GM21528 (cell line): ENCODE measurements at regions not wholly inside any gene's neighbourhood (a gene's known extent, or its start where the extent isn't known, plus 50 kb on each side); places are given as distances from the start of the nearest gene placed in this dataset.

Source experiments
- ATAC-seq: cut with Tn5 transposase; IDR thresholded peaks from one replicate; pipeline ENCODE4 v1.9.1; 2021; ENCODE audit warnings: mild to moderate bottlenecking, moderate library complexity; ENCODE audit not compliant: unreplicated experiment, low FRiP score

DNA sequence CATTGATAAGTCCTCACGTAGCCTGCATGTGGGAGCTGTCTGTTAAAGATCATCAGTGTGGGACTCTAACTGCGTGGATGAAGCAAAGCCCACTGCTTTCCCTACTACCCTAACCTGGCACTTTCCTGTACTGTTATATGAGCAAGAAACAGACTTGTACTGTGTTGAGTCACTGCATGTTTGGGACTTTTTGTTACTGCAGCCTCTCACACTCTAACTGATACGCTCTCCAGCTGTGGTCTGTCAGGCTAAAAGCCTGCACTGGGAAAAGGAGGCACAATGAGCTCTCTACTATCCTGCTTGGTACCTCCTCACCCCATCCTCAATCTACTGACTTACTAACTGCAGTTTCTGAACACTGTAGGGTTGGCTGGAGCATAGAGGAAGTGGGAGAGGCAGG lies 93.7 kb upstream of the PLET1 start:
- ATAC-seq, result no peak

GRCh38 chr11:112355726-112356125 lies 95.1 kb upstream of the PLET1 start:
- ATAC-seq, result no peak

DNA sequence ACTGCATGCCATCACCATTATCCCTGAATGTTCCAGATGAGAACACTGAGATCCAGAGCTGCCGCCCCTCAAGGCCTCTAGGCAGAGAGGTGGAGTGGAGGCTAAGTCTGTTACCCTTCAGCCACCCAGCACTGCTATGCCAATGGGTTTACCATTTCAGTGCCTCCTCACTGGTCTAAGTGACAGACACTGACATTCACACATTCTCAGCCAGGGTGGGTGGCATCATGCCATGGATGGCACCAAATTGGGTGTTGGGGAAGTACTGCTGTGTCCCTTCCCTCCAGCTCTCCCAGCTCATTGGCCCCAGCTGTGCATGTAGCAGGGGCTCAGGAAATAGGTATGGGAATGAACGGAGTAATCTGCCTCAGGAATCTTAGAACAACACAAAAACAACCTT lies 96.8 kb upstream of the PLET1 start:
- no peak for ATAC-seq

GRCh38 chr11:112361396-112361795 lies 100.7 kb upstream of the PLET1 start:
- no peak for ATAC-seq

GRCh38 chr11:112363527-112363926 lies 102.9 kb upstream of the PLET1 start:
- ATAC-seq, result no peak

GRCh38 chr11:112364962-112365481 lies 104.4 kb upstream of the PLET1 start:
- ATAC-seq, result no peak

DNA sequence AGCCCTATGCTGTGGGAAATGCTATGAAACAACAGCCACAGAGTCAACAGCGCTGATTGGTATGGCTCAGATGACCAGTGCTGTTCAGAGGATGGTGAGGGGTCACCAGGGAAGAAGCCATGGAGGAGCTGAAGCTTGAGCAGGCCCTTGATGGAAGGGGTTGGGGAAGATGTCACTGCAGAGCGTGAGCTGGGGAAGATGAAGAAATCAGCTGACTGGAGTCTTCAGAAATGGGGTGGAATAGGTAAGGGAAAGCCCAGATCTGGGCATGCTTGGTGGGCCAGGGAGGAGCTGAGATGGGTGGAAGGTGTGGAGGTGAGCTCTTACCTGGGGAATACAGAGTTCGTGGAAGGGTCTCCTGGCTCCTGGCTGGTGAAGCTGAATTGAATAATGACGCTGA lies 105.4 kb upstream of the PLET1 start:
- ATAC-seq, result no peak

GRCh38 chr11:112366777-112367176 lies 106.1 kb upstream of the PLET1 start:
- ATAC-seq, result no peak

GRCh38 chr11:112367461-112367860 lies 106.8 kb upstream of the PLET1 start:
- ATAC-seq, result no peak

DNA sequence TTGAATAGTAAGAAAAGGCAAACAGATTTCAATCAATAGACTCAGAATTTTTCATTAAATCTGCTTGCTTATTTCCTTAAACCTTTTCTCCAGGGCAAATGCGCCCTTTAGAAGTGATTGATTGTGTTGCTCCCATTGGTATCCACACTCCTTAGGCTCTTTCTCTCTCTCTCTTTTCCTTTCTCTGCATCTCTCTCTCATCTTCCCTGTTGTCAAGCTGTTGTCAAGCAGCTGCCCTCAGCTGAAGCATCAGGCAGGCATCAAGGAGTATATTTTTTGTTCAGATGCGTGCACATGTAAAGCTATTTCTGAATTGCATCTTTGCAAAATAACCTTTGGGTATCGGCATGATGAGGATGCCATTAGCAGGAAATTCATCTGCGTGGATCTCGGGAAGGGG lies 107.2 kb upstream of the PLET1 start:
- ATAC-seq, result no peak

GRCh38 chr11:112368381-112368780 lies 107.7 kb upstream of the PLET1 start:
- no peak for ATAC-seq

DNA sequence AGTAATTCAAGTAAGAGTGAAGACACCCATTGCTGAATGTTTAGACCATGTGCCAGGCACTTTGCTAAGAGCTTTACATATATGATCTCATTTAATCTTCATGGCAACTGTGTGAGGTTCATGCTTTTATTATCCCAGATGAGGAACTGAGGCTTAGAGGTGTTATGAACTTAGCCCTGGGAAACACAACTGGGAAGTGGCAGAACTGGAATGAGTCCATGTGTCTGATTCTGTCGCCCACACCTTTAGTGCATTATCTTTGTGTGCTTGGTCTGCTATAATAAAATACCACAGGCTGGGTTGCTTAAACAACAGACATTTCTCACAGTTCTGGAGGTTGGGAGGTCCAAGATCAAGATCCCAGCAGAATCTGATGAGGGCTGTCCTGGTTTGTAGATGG lies 108.7 kb upstream of the PLET1 start:
- ATAC-seq, result no peak

GRCh38 chr11:112369916-112370315 lies 109.3 kb upstream of the PLET1 start:
- ATAC-seq, result no peak

- ATAC-seq, result no peak
Observed at GRCh38 chr11:112374486-112375140, 114.0 kb upstream of the PLET1 start.

GRCh38 chr11:112377946-112378345 lies 117.3 kb upstream of the PLET1 start:
- ATAC-seq, result no peak

- no peak for ATAC-seq
Observed at GRCh38 chr11:112380464-112380863, 119.8 kb upstream of the PLET1 start.

- no peak for ATAC-seq
Observed at GRCh38 chr11:112381578-112381977, 120.9 kb upstream of the PLET1 start.

DNA sequence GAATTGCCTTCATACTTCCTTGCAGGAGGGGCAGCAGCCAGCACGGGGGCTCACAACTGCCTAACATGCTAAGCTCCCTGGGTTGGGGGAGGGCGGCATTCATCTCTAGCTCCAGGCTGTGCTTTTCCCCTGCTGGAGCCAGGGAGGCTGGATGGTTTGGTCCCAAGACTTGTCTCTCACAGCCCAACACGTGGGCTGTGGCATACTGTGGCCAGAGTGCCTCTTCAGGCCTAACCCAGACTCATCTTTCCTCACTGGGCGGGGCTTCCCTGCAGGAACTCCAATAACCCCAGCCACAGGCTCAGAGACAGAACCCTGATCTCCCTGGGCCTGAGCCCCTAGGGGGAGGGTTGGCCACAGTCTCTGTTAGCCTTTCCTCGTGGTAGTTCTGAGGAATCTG lies 121.9 kb upstream of the PLET1 start:
- ATAC-seq, result no peak

DNA sequence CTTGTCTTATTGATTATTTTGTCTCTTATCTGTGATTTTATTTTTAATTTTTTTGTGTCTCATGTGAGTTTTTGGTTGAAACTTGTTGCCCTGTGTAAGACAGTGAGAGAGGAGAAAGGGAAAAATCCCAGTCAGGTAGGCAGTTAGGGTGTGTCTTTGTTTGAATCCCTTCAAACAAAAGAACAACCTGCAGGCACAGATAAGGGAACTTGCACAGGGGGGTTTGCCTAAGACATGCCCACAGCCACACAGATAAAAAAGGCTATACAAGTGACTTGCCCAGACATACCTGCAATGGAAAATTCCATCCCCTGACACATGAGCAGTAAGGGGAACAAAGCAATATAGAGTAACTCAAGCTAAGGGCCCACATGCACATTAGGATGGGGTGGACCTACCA lies 127.8 kb upstream of the PLET1 start:
- ATAC-seq, result no peak

DNA sequence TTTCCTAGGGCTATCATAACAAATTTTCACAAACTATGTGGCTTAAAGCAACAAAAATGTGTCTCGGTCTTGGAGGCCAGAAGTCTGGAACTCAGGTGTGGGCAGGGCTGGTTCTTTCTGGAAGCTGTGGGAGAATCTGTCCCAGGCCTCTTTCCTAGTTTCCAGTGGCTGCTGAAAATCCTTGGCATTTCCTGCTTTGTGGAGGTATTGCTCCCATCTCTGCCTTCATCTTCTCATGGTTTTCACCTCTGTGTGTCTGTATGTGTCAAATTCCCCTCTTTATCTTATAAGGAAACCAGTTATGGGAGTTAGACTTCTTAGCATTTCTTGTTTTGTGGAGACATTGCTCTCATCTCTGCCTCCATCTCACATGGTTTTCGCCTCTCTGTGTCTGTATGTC lies 130.4 kb upstream of the PLET1 start:
- ATAC-seq, result no peak

GRCh38 chr11:112392904-112393303 lies 132.2 kb upstream of the PLET1 start:
- no peak for ATAC-seq

GRCh38 chr11:112394304-112394703 lies 133.6 kb upstream of the PLET1 start:
- ATAC-seq, result no peak

- no peak for ATAC-seq
Observed at GRCh38 chr11:112396076-112396475, 135.4 kb upstream of the PLET1 start.
